K562 (cell line): ENCODE measurements at regions not wholly inside any gene's neighbourhood (a gene's known extent, or its start where the extent isn't known, plus 50 kb on each side); places are given as distances from the start of the nearest gene placed in this dataset.

Source experiments
- DPF2 ChIP-seq: fragments of 450-650 bp; IDR thresholded peaks from 2 replicates; pipeline ENCODE4 v1.6.1; 2016
- ELF2 ChIP-seq: fragments of 250-450 bp; sonication (Bioruptor Pico); IDR thresholded peaks from 2 replicates; pipeline ENCODE4 v1.5.0; 2021; ENCODE audit warnings: mild to moderate bottlenecking
- ETV5 ChIP-seq: sonication (generic); formaldehyde crosslinking; IDR thresholded peaks from 2 replicates; pipeline ENCODE4 v1.4.0; 2020; ENCODE audit warnings: low read depth, mild to moderate bottlenecking, missing genetic modification reagents
- HDAC8 ChIP-seq: fragments of 450-650 bp; IDR thresholded peaks from 2 replicates; pipeline ENCODE4 v1.6.1; 2016; ENCODE audit warnings: mild to moderate bottlenecking, missing genetic modification characterization, moderate library complexity, missing compliant biosample characterization
- HNRNPLL ChIP-seq: fragments of 200-400 bp; formaldehyde crosslinking; IDR thresholded peaks from 2 replicates; pipeline ENCODE4 v1.6.1; 2017; ENCODE audit warnings: low read length, low read depth, mild to moderate bottlenecking; ENCODE audit not compliant: poor library complexity, severe bottlenecking
- KHSRP ChIP-seq: fragments of 450-650 bp; IDR thresholded peaks from 2 replicates; pipeline ENCODE4 v1.6.1; 2017
- KLF13 ChIP-seq: fragments of 450-650 bp; IDR thresholded peaks from 2 replicates; pipeline ENCODE4 v1.6.1; 2016; ENCODE audit warnings: missing genetic modification characterization, low read depth, mild to moderate bottlenecking, missing compliant biosample characterization, moderate library complexity, borderline replicate concordance
- MAZ ChIP-seq, 2 experiments: fragments of 450-650 bp in 1 of 2; sonication (generic) in 1 of 2; formaldehyde crosslinking; IDR thresholded peaks in 1 of 2; conservative IDR thresholded peaks in 1 of 2; 2 replicates each; pipeline versions ENCODE4 v1.4.0 to v1.5.0; 2020; ENCODE audit warnings: mild to moderate bottlenecking in 1 of 2, missing genetic modification reagents in 1 of 2
- NCOA4 ChIP-seq: fragments of 450-650 bp; IDR thresholded peaks from 2 replicates; pipeline ENCODE4 v1.6.1; 2018; ENCODE audit warnings: mild to moderate bottlenecking; ENCODE audit not compliant: partially characterized antibody
- NELFE ChIP-seq: IDR thresholded peaks from 2 replicates; pipeline ENCODE4 v1.6.1; 2011; ENCODE audit warnings: mild to moderate bottlenecking; ENCODE audit not compliant: insufficient read depth, insufficient read length
- POLR3A ChIP-seq: IDR thresholded peaks from 2 replicates; pipeline ENCODE4 v1.6.1; 2011; ENCODE audit warnings: borderline replicate concordance, mild to moderate bottlenecking, moderate library complexity; ENCODE audit not compliant: insufficient read length, insufficient read depth; ENCODE audit errors: extremely low read depth
- RAD21 ChIP-seq, 2 experiments: fragments of 250-450 bp in 1 of 2; fragments of 450-650 bp in 1 of 2; sonication (Bioruptor Pico) in 1 of 2; formaldehyde crosslinking in 1 of 2; IDR thresholded peaks in 1 of 2; conservative IDR thresholded peaks in 1 of 2; 2 replicates each; pipeline versions ENCODE4 v1.4.0 to v1.8.0; 2020 to 2022; ENCODE audit warnings: mild to moderate bottlenecking in 2 of 2, moderate library complexity in 1 of 2
- STAG1 ChIP-seq: sonication (generic); formaldehyde crosslinking; IDR thresholded peaks from 2 replicates; pipeline ENCODE4 v1.5.0; 2020; ENCODE audit warnings: missing genetic modification reagents, borderline replicate concordance
- TEAD1 ChIP-seq, 2 experiments: fragments of 450-650 bp in 1 of 2; sonication (generic) in 1 of 2; formaldehyde crosslinking; IDR thresholded peaks; 2 replicates each; pipeline versions ENCODE4 v1.4.0 to v1.8.0; 2020 to 2022; ENCODE audit warnings: mild to moderate bottlenecking in 2 of 2, missing genetic modification reagents in 1 of 2
- ZBTB17 ChIP-seq: fragments of 450-650 bp; formaldehyde crosslinking; IDR thresholded peaks from 2 replicates; pipeline ENCODE4 v1.4.0; 2020; ENCODE audit warnings: mild to moderate bottlenecking
- ZNF134 ChIP-seq: fragments of 250-450 bp; sonication (Bioruptor Pico); conservative IDR thresholded peaks from 2 replicates; pipeline ENCODE4 v1.4.0; 2020
- ZNF165 ChIP-seq: fragments of 250-450 bp; sonication (Bioruptor Pico); IDR thresholded peaks from 2 replicates; pipeline ENCODE4 v1.4.0; 2020; ENCODE audit warnings: borderline replicate concordance
- ZNF316 ChIP-seq: fragments of 450-650 bp; IDR thresholded peaks from 2 replicates; pipeline ENCODE4 v1.6.1; 2016
- ZNF668 ChIP-seq: fragments of 250-450 bp; sonication (Bioruptor Pico); IDR thresholded peaks from 2 replicates; pipeline ENCODE4 v1.8.0; 2022; ENCODE audit warnings: mild to moderate bottlenecking, inconsistent platforms
- ZNF707 ChIP-seq: fragments of 250-450 bp; sonication (Bioruptor Pico); conservative IDR thresholded peaks from 2 replicates; pipeline ENCODE4 v1.8.0; 2022; ENCODE audit warnings: inconsistent platforms, mild to moderate bottlenecking, moderate library complexity
- ZNF75A ChIP-seq: fragments of 450-650 bp; formaldehyde crosslinking; IDR thresholded peaks from 2 replicates; pipeline ENCODE4 v1.4.0; 2020; ENCODE audit warnings: mild to moderate bottlenecking
- ZNF785 ChIP-seq: fragments of 250-450 bp; sonication (Bioruptor Pico); IDR thresholded peaks from 2 replicates; pipeline ENCODE4 v1.4.0; 2020; ENCODE audit warnings: mild to moderate bottlenecking
- TF ChIP-seq, protein P1 (sequence below): fragments of 450-650 bp; IDR thresholded peaks from 2 replicates; pipeline ENCODE4 v1.6.1; 2016; ENCODE audit warnings: missing biosample characterization, missing genetic modification characterization
- TF ChIP-seq, protein P2 (sequence below), 2 experiments: fragments of 200-800 bp in 1 of 2; sonication (Bioruptor generic) in 1 of 2; sonication (generic) in 1 of 2; formaldehyde crosslinking in 1 of 2; IDR thresholded peaks in 1 of 2; conservative IDR thresholded peaks in 1 of 2; 2 replicates each; pipeline versions ENCODE4 v1.5.0 to v1.6.1; 2016 to 2020; ENCODE audit warnings: missing compliant biosample characterization in 1 of 2, missing genetic modification characterization in 1 of 2, missing genetic modification reagents in 1 of 2
- TF ChIP-seq, protein P3 (sequence below): sonication (generic); IDR thresholded peaks from 2 replicates; pipeline ENCODE4 v1.6.1; 2016

DNA sequence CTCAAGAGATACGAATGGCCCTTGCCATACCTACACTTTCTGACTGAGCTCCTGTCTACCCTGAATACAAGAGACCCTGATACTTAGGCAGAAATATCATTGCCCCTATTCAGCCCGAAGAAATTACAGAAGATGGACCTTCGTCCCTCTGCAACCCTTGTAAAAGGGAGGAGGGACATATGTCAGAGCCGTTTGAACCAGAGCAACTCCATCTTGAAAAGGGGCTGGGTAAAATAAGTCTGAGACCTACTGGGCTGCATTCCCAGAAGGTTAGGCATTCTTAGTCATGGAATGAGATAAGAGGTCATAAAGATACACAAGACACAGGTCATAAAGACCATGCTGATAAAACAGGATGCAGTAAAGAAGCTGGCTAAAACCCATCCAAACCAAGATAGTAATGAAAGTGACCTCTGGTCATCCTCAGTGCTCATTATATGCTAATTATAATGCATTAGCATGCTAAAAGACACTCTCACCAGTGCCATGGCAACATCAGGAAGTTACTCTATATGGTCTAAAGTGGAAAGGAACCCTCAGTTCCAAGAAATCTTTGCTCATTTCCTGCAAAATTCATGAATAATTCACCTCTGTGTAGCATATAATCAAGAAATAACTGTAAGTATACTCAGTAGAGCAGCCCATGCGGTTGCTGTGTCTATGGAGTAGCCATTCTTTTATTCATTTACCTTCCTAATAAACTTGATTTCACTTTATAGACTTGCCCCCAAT lies 49.7 kb upstream of the GPD1L start (continued):
- TF ChIP-seq, protein P1, sequence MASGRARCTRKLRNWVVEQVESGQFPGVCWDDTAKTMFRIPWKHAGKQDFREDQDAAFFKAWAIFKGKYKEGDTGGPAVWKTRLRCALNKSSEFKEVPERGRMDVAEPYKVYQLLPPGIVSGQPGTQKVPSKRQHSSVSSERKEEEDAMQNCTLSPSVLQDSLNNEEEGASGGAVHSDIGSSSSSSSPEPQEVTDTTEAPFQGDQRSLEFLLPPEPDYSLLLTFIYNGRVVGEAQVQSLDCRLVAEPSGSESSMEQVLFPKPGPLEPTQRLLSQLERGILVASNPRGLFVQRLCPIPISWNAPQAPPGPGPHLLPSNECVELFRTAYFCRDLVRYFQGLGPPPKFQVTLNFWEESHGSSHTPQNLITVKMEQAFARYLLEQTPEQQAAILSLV (tag): no peak
- no peak for TF ChIP-seq NELFE
- TF ChIP-seq, protein P2, sequence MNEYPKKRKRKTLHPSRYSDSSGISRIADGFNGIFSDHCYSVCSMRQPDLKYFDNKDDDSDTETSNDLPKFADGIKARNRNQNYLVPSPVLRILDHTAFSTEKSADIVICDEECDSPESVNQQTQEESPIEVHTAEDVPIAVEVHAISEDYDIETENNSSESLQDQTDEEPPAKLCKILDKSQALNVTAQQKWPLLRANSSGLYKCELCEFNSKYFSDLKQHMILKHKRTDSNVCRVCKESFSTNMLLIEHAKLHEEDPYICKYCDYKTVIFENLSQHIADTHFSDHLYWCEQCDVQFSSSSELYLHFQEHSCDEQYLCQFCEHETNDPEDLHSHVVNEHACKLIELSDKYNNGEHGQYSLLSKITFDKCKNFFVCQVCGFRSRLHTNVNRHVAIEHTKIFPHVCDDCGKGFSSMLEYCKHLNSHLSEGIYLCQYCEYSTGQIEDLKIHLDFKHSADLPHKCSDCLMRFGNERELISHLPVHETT (CRISPR knock-in tag; conservative IDR thresholded peaks at IDR 0.05 in 1 of 2, IDR thresholded peaks at IDR 0.05 in 1 of 2): peak in 1 of 2 experiments; percentile 87; a peak in 2 of 4 replicates
- TF ChIP-seq KLF13 (tag): no peak
- TF ChIP-seq HNRNPLL: no peak
- TF ChIP-seq ZNF668 (CRISPR knock-in tag): peak; percentile 52; the same call in 1 of the 2 replicates
- peak; percentile 77; the same call in 1 of the 2 replicates for TF ChIP-seq ZNF165
- TF ChIP-seq POLR3A: no peak
- no peak for TF ChIP-seq ZNF75A (CRISPR knock-in tag)
- TF ChIP-seq TEAD1 (CRISPR knock-in tag; IDR thresholded peaks at IDR 0.05): peak in 1 of 2 experiments; percentile 92; a peak in 2 of 4 replicates
- no peak for TF ChIP-seq KHSRP
- TF ChIP-seq MAZ (CRISPR knock-in tag; conservative IDR thresholded peaks at IDR 0.05 in 1 of 2, IDR thresholded peaks at IDR 0.05 in 1 of 2): no peak; a peak in 1 of 4 replicates
- no peak for TF ChIP-seq ETV5
- TF ChIP-seq STAG1 (CRISPR knock-in tag): no peak
- no peak for TF ChIP-seq ELF2 (CRISPR knock-in tag)
- TF ChIP-seq HDAC8 (tag): no peak
- TF ChIP-seq RAD21 (CRISPR knock-in tag; conservative IDR thresholded peaks at IDR 0.05 in 1 of 2, IDR thresholded peaks at IDR 0.05 in 1 of 2): 0 out of 4 replicates have a peak, but pooled peaks of 1 of the 2 experiments have one; percentile 19
- peak; percentile 71; the same call in 1 of the 2 replicates for TF ChIP-seq ZBTB17
- no peak for TF ChIP-seq ZNF316
- TF ChIP-seq ZNF707 (CRISPR knock-in tag): no peak
- no peak for TF ChIP-seq DPF2
- TF ChIP-seq, protein P3, sequence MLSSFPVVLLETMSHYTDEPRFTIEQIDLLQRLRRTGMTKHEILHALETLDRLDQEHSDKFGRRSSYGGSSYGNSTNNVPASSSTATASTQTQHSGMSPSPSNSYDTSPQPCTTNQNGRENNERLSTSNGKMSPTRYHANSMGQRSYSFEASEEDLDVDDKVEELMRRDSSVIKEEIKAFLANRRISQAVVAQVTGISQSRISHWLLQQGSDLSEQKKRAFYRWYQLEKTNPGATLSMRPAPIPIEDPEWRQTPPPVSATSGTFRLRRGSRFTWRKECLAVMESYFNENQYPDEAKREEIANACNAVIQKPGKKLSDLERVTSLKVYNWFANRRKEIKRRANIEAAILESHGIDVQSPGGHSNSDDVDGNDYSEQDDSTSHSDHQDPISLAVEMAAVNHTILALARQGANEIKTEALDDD: 0 out of 2 replicates have a peak, but pooled peaks have one; percentile 17
- no peak for TF ChIP-seq NCOA4
- TF ChIP-seq ZNF134: 0 out of 2 replicates have a peak, but pooled peaks have one; percentile 44
- TF ChIP-seq ZNF785 (CRISPR knock-in tag): no peak
